ENCODE measurements at regions not wholly inside any gene's neighbourhood (a gene's known extent, or its start where the extent isn't known, plus 50 kb on each side); places are given as distances from the start of the nearest gene placed in this dataset. TPM values are rescaled to one million over a fixed set of nuclear protein-coding genes. Genes with fewer than 3 reads are reported as not detected.
"Not testable (repeated sequence)": the region's sequence is repeated elsewhere in the genome, so short reads cannot be mapped to it uniquely, and the experiment has no call there.

- not testable (repeated sequence) for H2AFZ ChIP-seq (ENCODE audit: low read length); H3K27ac ChIP-seq (ENCODE audit: low read depth, low read length); H3K4me3 ChIP-seq (ENCODE audit: insufficient read depth, low read length); H3K4me1 ChIP-seq (ENCODE audit: insufficient read depth, low read length); H3K27me3 ChIP-seq (ENCODE audit: insufficient read depth, low read length); H3K4me2 ChIP-seq (ENCODE audit: insufficient read depth, low read length); H4K20me1 ChIP-seq (ENCODE audit: insufficient read depth, low read length); H3K36me3 ChIP-seq (ENCODE audit: insufficient read depth, low read length); H3K79me2 ChIP-seq (ENCODE audit: insufficient read depth, low read length); H3K9me3 ChIP-seq (ENCODE audit: low read depth, low read length); DNase-seq (ENCODE audit: insufficient read length, low spot score, missing footprints)
Measured at GRCh38 chr16:21545664-21546326, 53.6 kb upstream of the METTL9 start.

GRCh38 chr16:21549396-21549795 lies 50.0 kb upstream of the METTL9 start:
- not testable (repeated sequence) for H3K4me3 ChIP-seq (ENCODE audit: insufficient read depth, low read length); H3K79me2 ChIP-seq (ENCODE audit: insufficient read depth, low read length); H4K20me1 ChIP-seq (ENCODE audit: insufficient read depth, low read length); H3K27ac ChIP-seq (ENCODE audit: low read depth, low read length); H3K4me2 ChIP-seq (ENCODE audit: insufficient read depth, low read length); H3K9me3 ChIP-seq (ENCODE audit: low read depth, low read length); H3K36me3 ChIP-seq (ENCODE audit: insufficient read depth, low read length); H2AFZ ChIP-seq (ENCODE audit: low read length); H3K4me1 ChIP-seq (ENCODE audit: insufficient read depth, low read length); H3K27me3 ChIP-seq (ENCODE audit: insufficient read depth, low read length); DNase-seq (ENCODE audit: insufficient read length, low spot score, missing footprints)

Small RNA genes lying in the stretch of these regions (small RNA-seq; reads per million reads assigned to genes)
- not detected for gene MIR3680-1

All from osteoblast (primary cell).